22Rv1 (cell line): ENCODE measurements at regions not wholly inside any gene's neighbourhood (a gene's known extent, or its start where the extent isn't known, plus 50 kb on each side); places are given as distances from the start of the nearest gene placed in this dataset.

Experiments
- ZFX ChIP-seq: fragments of 450-650 bp; IDR thresholded peaks from 2 replicates; pipeline ENCODE4 v1.6.1; 2017; ENCODE audit warnings: antibody characterized with exemption, borderline replicate concordance
- TF ChIP-seq, protein P1 (sequence below): fragments of 450-650 bp; IDR thresholded peaks from 2 replicates; pipeline ENCODE4 v1.5.1; 2017; ENCODE audit warnings: mild to moderate bottlenecking

DNA sequence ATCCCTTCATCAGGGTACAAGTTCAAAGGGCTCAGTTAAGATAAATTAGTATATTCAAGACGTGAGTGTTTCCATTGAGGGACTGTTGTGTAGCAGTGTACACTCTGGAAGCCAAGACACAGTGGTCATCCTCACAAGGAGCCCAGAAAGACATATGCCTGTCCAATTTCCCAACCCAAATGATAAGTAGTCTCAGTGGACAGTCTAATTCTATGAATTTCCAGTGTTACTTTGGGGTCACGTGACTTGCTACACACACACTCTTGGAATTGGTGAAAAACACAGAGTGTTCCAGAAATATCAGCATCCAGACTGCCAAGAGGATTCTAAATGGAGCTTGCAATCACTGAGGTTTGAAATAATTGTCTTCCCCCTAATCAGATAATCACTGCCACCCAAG is 365.1 kb downstream of the WDR11 start:
- TF ChIP-seq, protein P1, sequence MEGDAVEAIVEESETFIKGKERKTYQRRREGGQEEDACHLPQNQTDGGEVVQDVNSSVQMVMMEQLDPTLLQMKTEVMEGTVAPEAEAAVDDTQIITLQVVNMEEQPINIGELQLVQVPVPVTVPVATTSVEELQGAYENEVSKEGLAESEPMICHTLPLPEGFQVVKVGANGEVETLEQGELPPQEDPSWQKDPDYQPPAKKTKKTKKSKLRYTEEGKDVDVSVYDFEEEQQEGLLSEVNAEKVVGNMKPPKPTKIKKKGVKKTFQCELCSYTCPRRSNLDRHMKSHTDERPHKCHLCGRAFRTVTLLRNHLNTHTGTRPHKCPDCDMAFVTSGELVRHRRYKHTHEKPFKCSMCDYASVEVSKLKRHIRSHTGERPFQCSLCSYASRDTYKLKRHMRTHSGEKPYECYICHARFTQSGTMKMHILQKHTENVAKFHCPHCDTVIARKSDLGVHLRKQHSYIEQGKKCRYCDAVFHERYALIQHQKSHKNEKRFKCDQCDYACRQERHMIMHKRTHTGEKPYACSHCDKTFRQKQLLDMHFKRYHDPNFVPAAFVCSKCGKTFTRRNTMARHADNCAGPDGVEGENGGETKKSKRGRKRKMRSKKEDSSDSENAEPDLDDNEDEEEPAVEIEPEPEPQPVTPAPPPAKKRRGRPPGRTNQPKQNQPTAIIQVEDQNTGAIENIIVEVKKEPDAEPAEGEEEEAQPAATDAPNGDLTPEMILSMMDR = no peak
- no peak for TF ChIP-seq ZFX
